GM12872 (cell line): ENCODE measurements at regions not wholly inside any gene's neighbourhood (a gene's known extent, or its start where the extent isn't known, plus 50 kb on each side); places are given as distances from the start of the nearest gene placed in this dataset.

Experiments
- TF ChIP-seq, protein P1 (sequence below): IDR thresholded peaks from 3 replicates; pipeline ENCODE4 v1.5.1; 2011; ENCODE audit warnings: low read depth, mild to moderate bottlenecking, low read length, moderate library complexity; ENCODE audit not compliant: insufficient read depth

- TF ChIP-seq, protein P1, sequence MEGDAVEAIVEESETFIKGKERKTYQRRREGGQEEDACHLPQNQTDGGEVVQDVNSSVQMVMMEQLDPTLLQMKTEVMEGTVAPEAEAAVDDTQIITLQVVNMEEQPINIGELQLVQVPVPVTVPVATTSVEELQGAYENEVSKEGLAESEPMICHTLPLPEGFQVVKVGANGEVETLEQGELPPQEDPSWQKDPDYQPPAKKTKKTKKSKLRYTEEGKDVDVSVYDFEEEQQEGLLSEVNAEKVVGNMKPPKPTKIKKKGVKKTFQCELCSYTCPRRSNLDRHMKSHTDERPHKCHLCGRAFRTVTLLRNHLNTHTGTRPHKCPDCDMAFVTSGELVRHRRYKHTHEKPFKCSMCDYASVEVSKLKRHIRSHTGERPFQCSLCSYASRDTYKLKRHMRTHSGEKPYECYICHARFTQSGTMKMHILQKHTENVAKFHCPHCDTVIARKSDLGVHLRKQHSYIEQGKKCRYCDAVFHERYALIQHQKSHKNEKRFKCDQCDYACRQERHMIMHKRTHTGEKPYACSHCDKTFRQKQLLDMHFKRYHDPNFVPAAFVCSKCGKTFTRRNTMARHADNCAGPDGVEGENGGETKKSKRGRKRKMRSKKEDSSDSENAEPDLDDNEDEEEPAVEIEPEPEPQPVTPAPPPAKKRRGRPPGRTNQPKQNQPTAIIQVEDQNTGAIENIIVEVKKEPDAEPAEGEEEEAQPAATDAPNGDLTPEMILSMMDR = no peak
Measured at GRCh38 chrX:57848857-57849256, 61.4 kb downstream of the ZXDA start.

- TF ChIP-seq, protein P1 = no peak
Measured at GRCh38 chrX:57822818-57823217, 87.4 kb downstream of the ZXDA start.

DNA sequence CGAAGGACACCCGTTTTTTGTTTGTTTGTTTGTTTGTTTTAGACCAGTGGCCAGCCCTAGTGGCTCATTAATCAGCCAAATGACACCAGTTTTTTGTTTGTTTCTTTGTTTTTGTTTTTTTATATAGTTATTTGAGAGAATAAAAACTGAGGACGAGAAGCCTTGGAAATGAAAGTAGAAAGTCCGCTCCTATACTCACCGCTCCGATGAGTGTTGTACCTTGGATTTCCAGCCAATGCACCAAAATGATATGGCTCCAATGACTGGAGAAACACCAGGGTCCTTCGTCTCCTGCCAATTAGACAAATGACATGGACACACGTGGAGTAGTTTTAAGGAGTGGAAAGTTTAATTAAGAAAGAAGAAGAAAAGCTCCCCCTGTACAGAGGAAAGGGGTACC is 87.9 kb downstream of the ZXDA start:
- TF ChIP-seq, protein P1 = no peak

- TF ChIP-seq, protein P1 = peak; percentile 55; the same call in 2 of the 3 replicates
Measured at GRCh38 chrX:57821703-57822387, 88.4 kb downstream of the ZXDA start.

DNA sequence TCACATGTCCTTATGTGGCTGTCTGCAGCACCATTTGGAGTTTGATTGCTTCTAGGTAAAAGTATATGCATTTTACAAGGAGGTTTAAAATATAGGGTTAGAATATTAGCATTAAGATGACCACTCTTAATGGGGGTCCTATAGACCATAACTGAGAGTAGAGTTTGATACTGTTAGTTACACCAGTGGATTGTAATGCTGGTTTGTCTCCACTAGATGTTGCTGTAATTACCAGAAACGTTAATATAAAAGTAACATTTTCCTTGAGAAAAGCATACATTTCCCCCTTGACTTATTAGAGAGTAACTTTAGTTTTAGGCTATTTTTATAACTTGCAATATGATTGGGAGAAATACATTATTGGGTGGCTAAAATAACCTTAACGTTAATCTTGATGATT is 93.0 kb downstream of the ZXDA start:
- TF ChIP-seq, protein P1 = peak; percentile 36; the same call in 2 of the 3 replicates

- TF ChIP-seq, protein P1 = no peak
Measured at GRCh38 chrX:57772637-57773036, 92.6 kb upstream of the NLRP2B start.

- TF ChIP-seq, protein P1 = no peak
Measured at GRCh38 chrX:57771689-57772088, 91.6 kb upstream of the NLRP2B start.

- TF ChIP-seq, protein P1 = no peak
Measured at GRCh38 chrX:57752866-57753265, 72.8 kb upstream of the NLRP2B start.
